Thyroid gland (tissue), 4 donors: ENCODE measurements at regions not wholly inside any gene's neighbourhood (a gene's known extent, or its start where the extent isn't known, plus 50 kb on each side); places are given as distances from the start of the nearest gene placed in this dataset.

Source experiments
- POLR2A ChIP-seq, 2 donors: fragments of 450-650 bp; IDR thresholded peaks; one replicate each; pipeline ENCODE4 v1.6.1; 2017; ENCODE audit warnings: antibody characterized with exemption in 2 of 2, mild to moderate bottlenecking in 2 of 2, moderate library complexity in 1 of 2
- TF ChIP-seq, protein P1 (sequence below), 6 experiments: fragments of 200-600 bp in 3 of 6; fragments of 450-650 bp in 3 of 6; sonication (generic) in 3 of 6; IDR thresholded peaks; one replicate each; pipeline ENCODE4 v1.5.1; 2016 to 2019; ENCODE audit warnings: antibody characterized with exemption in 6 of 6, mild to moderate bottlenecking in 2 of 6, inconsistent platforms in 1 of 6, moderate library complexity in 1 of 6

DNA sequence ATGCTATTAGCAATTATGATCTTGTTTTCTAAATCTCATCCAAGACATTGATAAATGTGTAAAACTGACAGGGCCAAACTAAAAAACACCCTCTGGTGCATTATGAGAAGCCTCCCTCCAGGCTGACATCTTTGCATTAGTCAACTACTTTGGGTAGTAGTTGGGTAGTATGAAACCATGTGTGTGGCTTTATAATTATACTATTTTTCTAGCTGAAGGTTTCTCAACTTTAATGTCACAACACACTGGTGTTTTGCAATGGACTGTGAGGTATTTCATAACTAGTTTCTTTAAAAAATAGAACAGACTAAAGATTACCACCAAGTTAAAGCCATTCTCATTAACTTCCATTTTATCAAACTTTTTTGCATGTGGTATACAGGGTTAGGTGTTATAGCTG lies 73.1 kb upstream of the RBMS1 start:
- TF ChIP-seq, protein P1, sequence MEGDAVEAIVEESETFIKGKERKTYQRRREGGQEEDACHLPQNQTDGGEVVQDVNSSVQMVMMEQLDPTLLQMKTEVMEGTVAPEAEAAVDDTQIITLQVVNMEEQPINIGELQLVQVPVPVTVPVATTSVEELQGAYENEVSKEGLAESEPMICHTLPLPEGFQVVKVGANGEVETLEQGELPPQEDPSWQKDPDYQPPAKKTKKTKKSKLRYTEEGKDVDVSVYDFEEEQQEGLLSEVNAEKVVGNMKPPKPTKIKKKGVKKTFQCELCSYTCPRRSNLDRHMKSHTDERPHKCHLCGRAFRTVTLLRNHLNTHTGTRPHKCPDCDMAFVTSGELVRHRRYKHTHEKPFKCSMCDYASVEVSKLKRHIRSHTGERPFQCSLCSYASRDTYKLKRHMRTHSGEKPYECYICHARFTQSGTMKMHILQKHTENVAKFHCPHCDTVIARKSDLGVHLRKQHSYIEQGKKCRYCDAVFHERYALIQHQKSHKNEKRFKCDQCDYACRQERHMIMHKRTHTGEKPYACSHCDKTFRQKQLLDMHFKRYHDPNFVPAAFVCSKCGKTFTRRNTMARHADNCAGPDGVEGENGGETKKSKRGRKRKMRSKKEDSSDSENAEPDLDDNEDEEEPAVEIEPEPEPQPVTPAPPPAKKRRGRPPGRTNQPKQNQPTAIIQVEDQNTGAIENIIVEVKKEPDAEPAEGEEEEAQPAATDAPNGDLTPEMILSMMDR (IDR thresholded peaks at IDR 0.05) = no peak
- no peak for TF ChIP-seq POLR2A (IDR thresholded peaks at IDR 0.05)
